ENCODE measurements at regions not wholly inside any gene's neighbourhood (a gene's known extent, or its start where the extent isn't known, plus 50 kb on each side); places are given as distances from the start of the nearest gene placed in this dataset.

GRCh38 chr11:11752679-11753078 lies 89.1 kb upstream of the USP47 start:
- TF ChIP-seq CTCF (conservative IDR thresholded peaks at IDR 0.05 in 1 of 2, IDR thresholded peaks at IDR 0.05 in 1 of 2; ENCODE audit: low read depth in 1 of 2, low read length in 2 of 2) (no peak), EZH2 (IDR thresholded peaks at IDR 0.05; ENCODE audit: low read length, missing control alignments) (no peak)

Data from fibroblast of lung (primary cell).